Breast epithelium (tissue), 3 donors: ENCODE measurements at regions not wholly inside any gene's neighbourhood (a gene's known extent, or its start where the extent isn't known, plus 50 kb on each side); places are given as distances from the start of the nearest gene placed in this dataset.
"Not testable (repeated sequence)": the region's sequence is repeated elsewhere in the genome, so short reads cannot be mapped to it uniquely, and the experiment has no call there.

Experiments
- CTCF ChIP-seq, 3 donors: fragments of 450-650 bp; IDR thresholded peaks; one replicate each; pipeline ENCODE4 v1.5.1; 2016 to 2017; ENCODE audit warnings: antibody characterized with exemption in 3 of 3, mild to moderate bottlenecking in 3 of 3, moderate library complexity in 3 of 3
- POLR2A ChIP-seq: fragments of 450-650 bp; IDR thresholded peaks from one replicate; pipeline ENCODE4 v1.6.1; 2016; ENCODE audit warnings: antibody characterized with exemption, mild to moderate bottlenecking, moderate library complexity
- POLR2AphosphoS5 ChIP-seq, 3 donors: sonication (generic); formaldehyde crosslinking; IDR thresholded peaks; one replicate each; pipeline ENCODE4 v1.6.1; 2017; ENCODE audit warnings: antibody characterized with exemption in 3 of 3

- not testable (repeated sequence) for TF ChIP-seq CTCF (IDR thresholded peaks at IDR 0.05); POLR2AphosphoS5 (IDR thresholded peaks at IDR 0.05); POLR2A
These were observed 4772.6 kb upstream of the OR11H1 start for GRCh38 chr22:10755350-10755749.
